Prostate gland (tissue), 2 donors: ENCODE measurements at regions not wholly inside any gene's neighbourhood (a gene's known extent, or its start where the extent isn't known, plus 50 kb on each side); places are given as distances from the start of the nearest gene placed in this dataset.

Source experiments
- DNase-seq: peaks from one replicate; pipeline ENCODE4 v3.0.0-alpha.2; 2019; ENCODE audit warnings: low spot score
- H3K27ac ChIP-seq, 2 donors: fragments of 200-600 bp; sonication (generic); 2 replicates each; pipeline ENCODE4 v1.5.1; 2017 to 2019
- H3K27me3 ChIP-seq: fragments of 200-600 bp; sonication (generic); replicated peaks from 2 replicates; pipeline ENCODE4 v1.5.1; 2019; ENCODE audit not compliant: insufficient read depth
- H3K36me3 ChIP-seq, 2 donors: fragments of 200-600 bp; sonication (generic); 1 replicate in 1 of 2; 2 replicates in 1 of 2; pipeline versions ENCODE4 v1.5.1 to v1.8.1; 2017 to 2019
- H3K4me1 ChIP-seq: fragments of 200-600 bp; sonication (generic); replicated peaks from 2 replicates; pipeline ENCODE4 v1.5.1; 2019
- H3K4me3 ChIP-seq, 2 donors: fragments of 200-600 bp; sonication (generic); 2 replicates each; pipeline ENCODE4 v1.5.1; 2017 to 2019
- H3K9me3 ChIP-seq: fragments of 200-600 bp; sonication (generic); 2 replicates; pipeline ENCODE4 v1.5.1; 2017
- CTCF ChIP-seq, 4 experiments: fragments of 200-600 bp in 2 of 4; fragments of 450-650 bp in 2 of 4; sonication (generic) in 2 of 4; IDR thresholded peaks; 1 replicate in 3 of 4; 2 replicates in 1 of 4; pipeline ENCODE4 v1.5.1; 2016 to 2019; ENCODE audit warnings: antibody characterized with exemption in 4 of 4, mild to moderate bottlenecking in 2 of 4, moderate library complexity in 2 of 4
- POLR2A ChIP-seq: fragments of 450-650 bp; IDR thresholded peaks from one replicate; pipeline ENCODE4 v1.6.1; 2016; ENCODE audit warnings: antibody characterized with exemption, mild to moderate bottlenecking
- POLR2AphosphoS5 ChIP-seq: sonication (generic); formaldehyde crosslinking; IDR thresholded peaks from one replicate; pipeline ENCODE4 v1.6.1; 2017; ENCODE audit warnings: antibody characterized with exemption
- WGBS: methylation state at CpG from one replicate; pipeline ENCODE4 v1.1.5; 2018; 5-methylcytosine and 5-hydroxymethylcytosine counted together
- intact Hi-C: fragments of 100-400 bp; cut with DNase I; formaldehyde crosslinking; loops from one replicate; pipeline ENCODE4 v1.14.2; 2022

GRCh38 chr11:27205779-27206570 is 157.0 kb downstream of the CCDC34 start:
- Histone ChIP-seq H3K27me3 (no peaks in the 10 kb centered on the region), H3K27ac (peak overlapping the region in 1 of 2 donors; percentile 32), H3K9me3 (no peaks in the 10 kb centered on the region), H3K4me1 (peaks cover 27% of the 10 kb centered on the region), H3K36me3 (no peaks in the 10 kb centered on the region), H3K4me3 (no peak overlapping the region)
- DNase-seq, result no peak
- intact Hi-C loops, result no loop called here
- no peak for TF ChIP-seq CTCF (IDR thresholded peaks at IDR 0.05)
- no peak for TF ChIP-seq POLR2AphosphoS5
- TF ChIP-seq POLR2A, result no peak

- WGBS, result 13% methylated on average over 3 of the region's 3 CpGs
- no peaks in the 10 kb centered on the region for H3K9me3 ChIP-seq
- peak overlapping the region in 1 of 2 donors; percentile 32 for H3K27ac ChIP-seq
- intact Hi-C loops, result no loop called here
- no peak overlapping the region for H3K4me3 ChIP-seq
- peak; percentile 62 for DNase-seq
- H3K36me3 ChIP-seq, result no peaks in the 10 kb centered on the region
- TF ChIP-seq POLR2A (no peak), POLR2AphosphoS5 (peak; percentile 86)
- H3K27me3 ChIP-seq, result no peaks in the 10 kb centered on the region
- peaks cover 27% of the 10 kb centered on the region for H3K4me1 ChIP-seq
Observed at GRCh38 chr11:27205250-27205649, 157.8 kb downstream of the CCDC34 start.

- peaks cover 27% of the 10 kb centered on the region for H3K4me1 ChIP-seq
Observed at GRCh38 chr11:27204529-27204928, 158.5 kb downstream of the CCDC34 start.

GRCh38 chr11:27203077-27203647 is 159.9 kb downstream of the CCDC34 start:
- intact Hi-C loops, result loop anchor here (5.0 kb wide), 1 partner anchor 89 kb away; no protein-coding TSS in a partner anchor
- Histone ChIP-seq H3K9me3 (no peaks in the 10 kb centered on the region), H3K4me3 (no peak overlapping the region), H3K27ac (no peak overlapping the region), H3K4me1 (peaks cover 27% of the 10 kb centered on the region), H3K27me3 (no peaks in the 10 kb centered on the region), H3K36me3 (no peaks in the 10 kb centered on the region)
- no peak for DNase-seq
- whole genome bisulfite sequencing, result 83% methylated on average over 5 of the region's 5 CpGs
- TF ChIP-seq POLR2AphosphoS5, result no peak
- no peak for TF ChIP-seq CTCF (IDR thresholded peaks at IDR 0.05)
- TF ChIP-seq POLR2A, result no peak

More at GRCh38 chr11:27204529-27204928, 158.5 kb downstream of the CCDC34 start:
- H3K27ac ChIP-seq, result no peak overlapping the region
- H3K4me3 ChIP-seq, result no peak overlapping the region
- TF ChIP-seq CTCF (IDR thresholded peaks at IDR 0.05) (peak in 1 of 4 experiments; percentile 16), POLR2A (no peak)
- WGBS, result 58% methylated on average over 3 of the region's 3 CpGs
- no peaks in the 10 kb centered on the region for H3K36me3 ChIP-seq
- no peaks in the 10 kb centered on the region for H3K27me3 ChIP-seq
- DNase-seq, result no peak
- intact Hi-C loops, result loop anchor here (5.0 kb wide), 1 partner anchor 88 kb away; no protein-coding TSS in a partner anchor
- H3K9me3 ChIP-seq, result no peaks in the 10 kb centered on the region

- H3K4me1 ChIP-seq, result peaks cover 27% of the 10 kb centered on the region
- peak; percentile 98 for DNase-seq
- intact Hi-C loops, result loop anchor here (5.0 kb wide), 1 partner anchor 91 kb away; no protein-coding TSS in a partner anchor
Observed at GRCh38 chr11:27201454-27202302, 161.1 kb downstream of the BBOX1 start.

More at GRCh38 chr11:27201454-27202302, 161.1 kb downstream of the BBOX1 start:
- Histone ChIP-seq H3K4me3 (no peak overlapping the region), H3K27me3 (no peaks in the 10 kb centered on the region), H3K9me3 (no peaks in the 10 kb centered on the region), H3K36me3 (no peaks in the 10 kb centered on the region), H3K27ac (peak overlapping the region; percentile 61 to 72)
- WGBS, result 16% methylated on average over 10 of the region's 10 CpGs
- TF ChIP-seq CTCF (IDR thresholded peaks at IDR 0.05), result no peak
- no peak for TF ChIP-seq POLR2A
- peak; percentile 87 for TF ChIP-seq POLR2AphosphoS5
